Fibroblast of mammary gland (primary cell): ENCODE measurements at regions not wholly inside any gene's neighbourhood (a gene's known extent, or its start where the extent isn't known, plus 50 kb on each side); places are given as distances from the start of the nearest gene placed in this dataset.
A peak's percentile ranks its signal among the peaks of the same experiment; 100 is the strongest.

Experiments used
- DNase-seq: peaks from one replicate; pipeline ENCODE4 v3.0.0-alpha.2; 2010; ENCODE audit warnings: low read depth
- H3K4me3 ChIP-seq: 2 replicates; pipeline ENCODE4 v1.5.1; 2011; ENCODE audit warnings: low read depth, mild to moderate bottlenecking, low read length, moderate library complexity; ENCODE audit not compliant: control insufficient read depth
- TF ChIP-seq, protein P1 (sequence below): conservative IDR thresholded peaks from 2 replicates; pipeline ENCODE4 v1.5.1; 2011; ENCODE audit warnings: low read depth, low read length, inconsistent platforms; ENCODE audit not compliant: control insufficient read depth, insufficient read depth

DNA sequence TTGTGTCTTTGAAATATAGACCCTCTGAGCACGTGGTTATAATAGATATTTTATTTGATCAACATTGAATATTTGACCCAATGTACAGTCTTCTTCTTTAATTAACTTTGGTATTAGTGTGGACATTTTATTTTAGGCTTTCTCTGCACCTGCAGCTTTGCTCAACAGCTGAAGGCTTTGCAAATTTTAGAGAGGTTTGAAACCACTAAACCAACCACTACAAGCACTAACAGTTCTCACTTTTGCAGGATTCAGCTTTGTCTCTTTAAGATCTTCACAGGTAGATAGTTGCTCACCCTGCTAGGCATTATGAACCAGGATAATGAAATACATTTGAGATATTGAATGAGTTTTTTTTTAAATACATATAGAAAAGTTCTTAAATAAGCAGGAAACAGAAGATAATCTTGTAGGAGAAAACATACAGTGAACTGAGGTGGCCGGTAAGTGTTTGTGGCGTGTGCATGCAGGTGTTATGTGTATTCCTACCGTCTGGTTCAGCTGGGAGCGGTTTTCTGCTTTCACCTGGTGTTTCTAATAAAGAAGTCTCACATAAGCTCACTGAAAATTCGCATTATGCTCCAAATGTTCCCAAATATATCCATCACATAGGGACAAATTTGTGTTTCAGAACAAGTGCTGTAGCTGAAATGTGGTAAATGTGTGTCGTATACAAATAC lies 1508.3 kb upstream of the TENM3 start:
- TF ChIP-seq, protein P1, sequence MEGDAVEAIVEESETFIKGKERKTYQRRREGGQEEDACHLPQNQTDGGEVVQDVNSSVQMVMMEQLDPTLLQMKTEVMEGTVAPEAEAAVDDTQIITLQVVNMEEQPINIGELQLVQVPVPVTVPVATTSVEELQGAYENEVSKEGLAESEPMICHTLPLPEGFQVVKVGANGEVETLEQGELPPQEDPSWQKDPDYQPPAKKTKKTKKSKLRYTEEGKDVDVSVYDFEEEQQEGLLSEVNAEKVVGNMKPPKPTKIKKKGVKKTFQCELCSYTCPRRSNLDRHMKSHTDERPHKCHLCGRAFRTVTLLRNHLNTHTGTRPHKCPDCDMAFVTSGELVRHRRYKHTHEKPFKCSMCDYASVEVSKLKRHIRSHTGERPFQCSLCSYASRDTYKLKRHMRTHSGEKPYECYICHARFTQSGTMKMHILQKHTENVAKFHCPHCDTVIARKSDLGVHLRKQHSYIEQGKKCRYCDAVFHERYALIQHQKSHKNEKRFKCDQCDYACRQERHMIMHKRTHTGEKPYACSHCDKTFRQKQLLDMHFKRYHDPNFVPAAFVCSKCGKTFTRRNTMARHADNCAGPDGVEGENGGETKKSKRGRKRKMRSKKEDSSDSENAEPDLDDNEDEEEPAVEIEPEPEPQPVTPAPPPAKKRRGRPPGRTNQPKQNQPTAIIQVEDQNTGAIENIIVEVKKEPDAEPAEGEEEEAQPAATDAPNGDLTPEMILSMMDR, result no peak
- no peak for DNase-seq
- H3K4me3 ChIP-seq, result no peak overlapping the region

DNA sequence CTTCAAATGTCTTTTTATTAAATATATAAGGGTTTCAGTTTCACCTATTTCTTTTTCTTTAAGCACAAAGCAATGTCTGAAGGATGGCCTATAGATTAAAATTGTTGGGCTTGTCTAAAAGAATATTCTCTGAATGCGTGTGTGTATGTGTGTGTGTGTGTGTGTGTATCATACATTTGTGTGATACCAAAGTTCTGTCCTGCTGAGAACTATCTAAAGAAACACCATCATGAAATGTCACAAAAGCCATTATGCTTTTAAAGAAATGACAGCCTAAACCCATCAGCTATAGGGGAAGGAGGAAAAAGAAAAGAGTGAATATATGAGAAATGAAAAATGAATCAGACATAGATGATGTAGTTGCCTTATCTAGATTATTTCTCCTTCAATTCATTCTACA lies 1501.5 kb upstream of the TENM3 start:
- no peak for DNase-seq
- TF ChIP-seq, protein P1, result no peak

DNA sequence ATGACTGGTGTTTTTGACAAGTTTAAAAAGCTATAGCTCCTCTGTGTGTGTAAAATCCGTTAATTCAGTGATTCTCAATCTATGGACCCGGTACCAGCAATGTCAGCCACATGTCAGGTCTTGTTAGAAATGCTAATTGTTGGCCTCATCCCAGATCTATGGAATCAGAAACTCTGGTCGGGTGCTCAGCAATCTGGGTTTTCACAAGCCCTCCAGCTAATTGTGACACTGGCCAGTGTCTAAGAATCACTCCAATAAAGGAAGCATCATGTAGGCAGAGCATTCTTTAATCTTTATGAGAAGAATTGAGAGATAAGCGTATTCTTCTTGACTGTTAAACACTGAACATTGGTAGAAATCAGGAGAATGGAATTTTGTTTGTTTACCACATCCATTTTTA lies 1498.2 kb upstream of the TENM3 start:
- H3K4me3 ChIP-seq, result no peak overlapping the region
- TF ChIP-seq, protein P1, result no peak
- no peak for DNase-seq

More for the DNA sequence above, 1501.5 kb upstream of the TENM3 start:
- no peak overlapping the region for H3K4me3 ChIP-seq

DNA sequence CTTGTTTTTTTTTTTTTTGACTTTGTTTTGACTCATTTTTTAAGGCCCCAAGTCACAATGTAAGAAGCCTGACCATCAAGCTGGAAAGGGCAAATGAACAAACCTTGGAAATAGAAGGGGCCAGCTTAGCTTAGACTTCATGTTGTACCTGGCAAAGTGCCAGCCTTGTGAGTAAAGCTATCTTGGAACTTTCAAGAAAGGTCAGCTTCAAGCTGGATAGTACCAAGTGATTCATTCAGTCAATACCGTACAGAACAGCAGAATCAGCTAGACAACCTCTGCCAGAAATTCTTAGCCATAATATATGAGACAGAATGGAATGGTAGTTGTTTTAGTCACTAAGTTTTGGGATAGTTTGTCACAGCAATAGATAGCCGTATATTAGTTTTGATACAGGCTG lies 1492.2 kb upstream of the TENM3 start:
- peak; percentile 11 for DNase-seq
- TF ChIP-seq, protein P1, result no peak
- H3K4me3 ChIP-seq, result no peak overlapping the region

DNA sequence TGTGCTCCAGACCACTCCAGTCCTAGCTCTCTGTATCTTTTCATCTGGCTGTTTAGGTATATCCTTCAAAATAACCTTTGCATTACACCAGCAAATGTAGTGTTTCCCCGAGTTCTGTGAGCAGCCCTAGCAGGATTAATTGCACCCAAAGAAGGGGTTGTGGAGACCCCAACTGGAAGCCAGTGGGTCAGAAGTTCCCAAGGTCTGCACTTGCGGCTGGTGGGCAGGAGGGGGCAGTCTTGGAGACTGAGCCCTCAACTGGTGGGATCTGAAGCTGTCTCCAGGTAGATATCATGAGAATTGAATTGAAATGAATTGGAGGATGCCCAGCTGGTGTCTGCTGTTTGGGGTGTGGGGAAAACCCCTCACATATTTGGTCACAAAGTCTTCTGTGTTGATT lies 1485.3 kb upstream of the TENM3 start:
- TF ChIP-seq, protein P1, result no peak
- DNase-seq, result no peak
- H3K4me3 ChIP-seq, result no peak overlapping the region

DNA sequence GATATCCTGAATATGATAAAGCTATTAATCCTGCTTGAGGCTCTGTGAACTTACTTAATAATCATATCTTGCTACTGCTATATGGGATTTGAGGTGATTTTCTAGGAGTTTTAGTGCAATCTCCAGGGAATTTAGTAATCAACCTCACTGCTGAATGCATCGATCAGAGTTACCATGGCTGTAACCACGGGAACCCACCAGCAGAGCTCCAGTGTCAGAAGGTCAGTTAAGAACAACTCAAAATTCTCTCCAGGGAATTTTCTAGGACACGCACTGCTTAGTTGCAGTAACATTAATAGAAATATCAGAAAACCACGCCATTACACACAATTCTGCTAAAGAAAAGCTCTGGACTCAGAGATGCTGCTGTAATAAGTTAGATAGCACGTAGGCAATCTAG lies 1477.2 kb upstream of the TENM3 start:
- TF ChIP-seq, protein P1, result no peak
- H3K4me3 ChIP-seq, result no peak overlapping the region
- DNase-seq, result no peak
